Endodermal cell (in vitro differentiated cells): ENCODE measurements at regions not wholly inside any gene's neighbourhood (a gene's known extent, or its start where the extent isn't known, plus 50 kb on each side); places are given as distances from the start of the nearest gene placed in this dataset.

Source experiments
- DNase-seq: peaks from one replicate; pipeline ENCODE4 v3.0.0-alpha.2; 2017
- H3K27ac ChIP-seq: 2 replicates; pipeline ENCODE4 v1.5.1; 2013; ENCODE audit warnings: mild to moderate bottlenecking, low read depth, low read length, moderate library complexity
- H3K27me3 ChIP-seq: 2 replicates; pipeline ENCODE4 v1.6.1; 2013; ENCODE audit warnings: mild to moderate bottlenecking, low read length, moderate library complexity; ENCODE audit not compliant: insufficient read depth, control insufficient read depth, poor library complexity, severe bottlenecking
- H3K36me3 ChIP-seq: 2 replicates; pipeline ENCODE4 v1.7.0; 2013; ENCODE audit warnings: mild to moderate bottlenecking, low read length, moderate library complexity; ENCODE audit not compliant: control insufficient read depth, insufficient read depth
- H3K4me1 ChIP-seq: one replicate; pipeline ENCODE4 v1.7.0; 2013; ENCODE audit warnings: low read length; ENCODE audit not compliant: control insufficient read depth, insufficient read depth
- H3K4me3 ChIP-seq: 2 replicates; pipeline ENCODE4 v1.5.1; 2013; ENCODE audit warnings: mild to moderate bottlenecking, low read length, moderate library complexity
- H3K9ac ChIP-seq: 2 replicates; pipeline ENCODE4 v1.6.1; 2013; ENCODE audit warnings: mild to moderate bottlenecking, low read length, moderate library complexity; ENCODE audit not compliant: poor library complexity, severe bottlenecking; ENCODE audit errors: extremely low read depth
- H3K9me3 ChIP-seq: 2 replicates; pipeline ENCODE4 v1.6.1; 2013; ENCODE audit warnings: mild to moderate bottlenecking, low read length, moderate library complexity; ENCODE audit not compliant: control insufficient read depth
- H3K27ac Mint-ChIP-seq: 2 replicates; pipeline ENCODE4 v1.8.0; 2020; ENCODE audit warnings: mixed read lengths
- H3K27me3 Mint-ChIP-seq: 2 replicates; pipeline ENCODE4 v1.8.0; 2021; ENCODE audit warnings: mild to moderate bottlenecking, mixed read lengths; ENCODE audit not compliant: insufficient read depth
- H3K36me3 Mint-ChIP-seq: 2 replicates; pipeline ENCODE4 v1.8.0; 2020; ENCODE audit warnings: low read depth, mixed read lengths
- H3K4me1 Mint-ChIP-seq: 2 replicates; pipeline ENCODE4 v1.8.0; 2020; ENCODE audit warnings: mixed read lengths
- H3K4me3 Mint-ChIP-seq: 2 replicates; pipeline ENCODE4 v1.8.0; 2020; ENCODE audit warnings: mild to moderate bottlenecking, moderate library complexity, mixed read lengths
- H3K9me3 Mint-ChIP-seq: 2 replicates; pipeline ENCODE4 v1.8.0; 2020; ENCODE audit warnings: mild to moderate bottlenecking, mixed read lengths
- WGBS, 2 experiments: methylation state at CpG; one replicate each; pipeline versions ENCODE4 v1.1.5 to v1.1.7; 2013; ENCODE audit warnings: missing lambda C conversion rate in 2 of 2, mixed read lengths in 1 of 2; ENCODE audit not compliant: insufficient coverage in 1 of 2, insufficient read length in 1 of 2; 5-methylcytosine and 5-hydroxymethylcytosine counted together
- TF ChIP-seq, protein P1 (sequence below): fragments of 200-600 bp; sonication (generic); conservative IDR thresholded peaks from 2 replicates; pipeline ENCODE4 v1.5.0; 2021; ENCODE audit warnings: antibody characterized with exemption, mild to moderate bottlenecking

GRCh38 chr2:239756790-239757760, 268.1 kb downstream of the NDUFA10 start:
- TF ChIP-seq, protein P1, sequence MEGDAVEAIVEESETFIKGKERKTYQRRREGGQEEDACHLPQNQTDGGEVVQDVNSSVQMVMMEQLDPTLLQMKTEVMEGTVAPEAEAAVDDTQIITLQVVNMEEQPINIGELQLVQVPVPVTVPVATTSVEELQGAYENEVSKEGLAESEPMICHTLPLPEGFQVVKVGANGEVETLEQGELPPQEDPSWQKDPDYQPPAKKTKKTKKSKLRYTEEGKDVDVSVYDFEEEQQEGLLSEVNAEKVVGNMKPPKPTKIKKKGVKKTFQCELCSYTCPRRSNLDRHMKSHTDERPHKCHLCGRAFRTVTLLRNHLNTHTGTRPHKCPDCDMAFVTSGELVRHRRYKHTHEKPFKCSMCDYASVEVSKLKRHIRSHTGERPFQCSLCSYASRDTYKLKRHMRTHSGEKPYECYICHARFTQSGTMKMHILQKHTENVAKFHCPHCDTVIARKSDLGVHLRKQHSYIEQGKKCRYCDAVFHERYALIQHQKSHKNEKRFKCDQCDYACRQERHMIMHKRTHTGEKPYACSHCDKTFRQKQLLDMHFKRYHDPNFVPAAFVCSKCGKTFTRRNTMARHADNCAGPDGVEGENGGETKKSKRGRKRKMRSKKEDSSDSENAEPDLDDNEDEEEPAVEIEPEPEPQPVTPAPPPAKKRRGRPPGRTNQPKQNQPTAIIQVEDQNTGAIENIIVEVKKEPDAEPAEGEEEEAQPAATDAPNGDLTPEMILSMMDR, result no peak
- H3K4me3 ChIP-seq, result no peak overlapping the region
- H3K4me3 Mint-ChIP-seq, result no peak overlapping the region
- H3K36me3 ChIP-seq, result no peaks in the 10 kb centered on the region
- H3K27ac Mint-ChIP-seq, result no peak overlapping the region
- H3K4me1 Mint-ChIP-seq, result peaks cover 6% of the 10 kb centered on the region
- no peak for DNase-seq
- 92 to 94% methylated on average over 21 to 31 of the region's 31 CpGs for WGBS, 2 experiments
- no peaks in the 10 kb centered on the region for H3K36me3 Mint-ChIP-seq
- no peaks in the 10 kb centered on the region for H3K9me3 ChIP-seq
- no peaks in the 10 kb centered on the region for H3K4me1 ChIP-seq
- no peaks in the 10 kb centered on the region for H3K27me3 ChIP-seq
- no peaks in the 10 kb centered on the region for H3K9me3 Mint-ChIP-seq
- no peak overlapping the region for H3K9ac ChIP-seq
- H3K27me3 Mint-ChIP-seq, result peaks cover 2% of the 10 kb centered on the region
- H3K27ac ChIP-seq, result no peak overlapping the region

DNA sequence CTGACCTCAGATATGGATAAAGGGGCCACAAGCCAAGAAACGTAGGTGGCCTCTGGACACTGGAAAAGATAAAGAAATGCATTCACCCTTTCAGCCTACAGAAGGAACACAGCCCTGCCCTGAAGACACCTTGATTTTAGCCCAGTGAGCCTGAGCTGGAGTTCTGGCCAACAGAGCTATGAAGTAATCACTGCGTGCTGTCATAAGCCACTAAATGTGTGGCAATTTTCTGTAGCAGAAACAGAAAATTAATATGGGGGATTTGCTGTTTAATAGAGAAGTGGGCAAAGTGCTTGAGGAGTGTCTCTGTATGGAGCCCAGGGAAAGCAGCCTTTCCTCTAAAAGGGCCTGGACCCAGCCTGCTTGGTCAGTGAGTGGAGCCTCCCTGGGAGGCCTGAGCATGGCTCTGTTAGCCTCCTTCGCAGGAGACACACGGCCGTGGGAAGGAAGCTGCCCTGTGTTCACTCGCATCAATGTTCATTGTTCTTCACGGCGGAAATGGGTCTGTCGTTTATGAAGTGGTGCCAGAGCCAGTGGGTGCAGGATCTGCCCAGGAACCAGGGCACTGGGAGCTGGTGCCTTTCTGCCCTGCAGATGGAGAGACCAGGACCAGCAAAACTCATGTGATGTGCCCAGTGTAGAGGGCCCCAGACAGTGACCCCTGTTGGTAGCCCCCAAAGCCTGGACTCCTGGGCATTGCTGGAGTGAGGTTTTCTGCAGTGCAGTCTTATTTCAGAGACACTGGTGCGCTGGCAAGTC, 268.9 kb downstream of the NDUFA10 start:
- H3K9me3 Mint-ChIP-seq, result no peaks in the 10 kb centered on the region
- Histone ChIP-seq H3K36me3 (no peaks in the 10 kb centered on the region), H3K4me3 (no peak overlapping the region), H3K9me3 (no peaks in the 10 kb centered on the region), H3K27ac (no peak overlapping the region), H3K4me1 (no peaks in the 10 kb centered on the region), H3K9ac (no peak overlapping the region), H3K27me3 (no peaks in the 10 kb centered on the region)
- no peak for DNase-seq
- 89 to 96% methylated on average over 10 of the region's 10 CpGs for WGBS, 2 experiments
- H3K4me1 Mint-ChIP-seq, result peaks cover 6% of the 10 kb centered on the region
- TF ChIP-seq, protein P1, result peak; percentile 36
- H3K27me3 Mint-ChIP-seq, result no peaks in the 10 kb centered on the region
- H3K4me3 Mint-ChIP-seq, result no peak overlapping the region
- no peak overlapping the region for H3K27ac Mint-ChIP-seq
- no peaks in the 10 kb centered on the region for H3K36me3 Mint-ChIP-seq

DNA sequence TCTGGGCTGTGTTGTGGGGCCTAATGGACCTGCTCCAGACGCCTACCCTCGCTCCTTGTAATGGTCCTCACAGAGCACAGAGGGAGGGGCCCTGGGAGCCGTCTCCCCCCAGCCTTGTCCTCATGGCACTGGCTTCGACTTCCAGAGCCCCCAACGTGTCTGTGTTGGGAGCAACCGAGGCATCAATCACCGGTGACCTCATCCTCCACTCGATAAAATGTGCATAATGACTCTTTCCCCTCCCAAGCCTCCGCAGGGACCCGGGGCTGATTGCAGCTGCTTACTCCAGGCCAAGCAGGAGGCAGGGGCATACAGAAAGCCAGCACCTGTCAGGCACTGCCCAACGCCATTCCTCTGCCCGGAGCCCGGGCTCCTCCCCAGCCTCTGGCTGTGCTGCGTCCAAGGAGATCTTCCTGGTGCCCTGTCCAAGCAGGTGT, 271.7 kb downstream of the NDUFA10 start:
- DNase-seq, result no peak
- Histone ChIP-seq H3K27ac (no peak overlapping the region), H3K9ac (no peak overlapping the region), H3K9me3 (no peaks in the 10 kb centered on the region), H3K4me3 (no peak overlapping the region), H3K36me3 (no peaks in the 10 kb centered on the region), H3K4me1 (no peaks in the 10 kb centered on the region), H3K27me3 (no peaks in the 10 kb centered on the region)
- Mint-ChIP-seq H3K4me1 (peaks cover 6% of the 10 kb centered on the region), H3K4me3 (no peak overlapping the region), H3K36me3 (no peaks in the 10 kb centered on the region), H3K27ac (no peak overlapping the region), H3K9me3 (no peaks in the 10 kb centered on the region), H3K27me3 (no peaks in the 10 kb centered on the region)
- WGBS, 2 experiments, result 86 to 88% methylated on average over 10 to 14 of the region's 14 CpGs
- TF ChIP-seq, protein P1, result no peak
